Fibroblast of skin of back (primary cell): ENCODE measurements at regions not wholly inside any gene's neighbourhood (a gene's known extent, or its start where the extent isn't known, plus 50 kb on each side); places are given as distances from the start of the nearest gene placed in this dataset.

Experiments used
- DNase-seq: peaks from one replicate; pipeline ENCODE4 v3.0.0-alpha.2; 2013

GRCh38 chr18:27687351-27687979, 489.5 kb downstream of the CDH2 start:
- no peak for DNase-seq

GRCh38 chr18:27685807-27686412, 491.0 kb downstream of the CDH2 start:
- DNase-seq: peak; percentile 60

- no peak for DNase-seq
Measured at GRCh38 chr18:27685091-27685490, 491.8 kb downstream of the CDH2 start.

GRCh38 chr18:27674411-27674810, 489.3 kb upstream of the CHST9 start:
- DNase-seq: no peak

GRCh38 chr18:27673861-27674260, 488.8 kb upstream of the CHST9 start:
- no peak for DNase-seq

GRCh38 chr18:27668158-27668557, 483.1 kb upstream of the CHST9 start:
- DNase-seq: peak; percentile 81

- no peak for DNase-seq
Measured at GRCh38 chr18:27667064-27667463, 482.0 kb upstream of the CHST9 start.

GRCh38 chr18:27666016-27666415, 480.9 kb upstream of the CHST9 start:
- DNase-seq: peak; percentile 77

GRCh38 chr18:27665264-27665799, 480.2 kb upstream of the CHST9 start:
- DNase-seq: peak; percentile 67

GRCh38 chr18:27662949-27663348, 477.8 kb upstream of the CHST9 start:
- DNase-seq: no peak

- no peak for DNase-seq
Measured at GRCh38 chr18:27662537-27662936, 477.4 kb upstream of the CHST9 start.

- DNase-seq: no peak
Measured at GRCh38 chr18:27661320-27662018, 476.4 kb upstream of the CHST9 start.

GRCh38 chr18:27656905-27657304, 471.8 kb upstream of the CHST9 start:
- peak; percentile 9 for DNase-seq

- DNase-seq: peak; percentile 79
Measured at GRCh38 chr18:27656167-27656778, 471.2 kb upstream of the CHST9 start.

- no peak for DNase-seq
Measured at GRCh38 chr18:27653247-27653646, 468.1 kb upstream of the CHST9 start.

GRCh38 chr18:27652480-27653121, 467.5 kb upstream of the CHST9 start:
- peak; percentile 15 for DNase-seq

GRCh38 chr18:27649621-27650020, 464.5 kb upstream of the CHST9 start:
- no peak for DNase-seq

GRCh38 chr18:27645929-27646328, 460.8 kb upstream of the CHST9 start:
- peak; percentile 7 for DNase-seq

GRCh38 chr18:27636576-27637085, 451.5 kb upstream of the CHST9 start:
- no peak for DNase-seq

GRCh38 chr18:27632706-27633105, 447.6 kb upstream of the CHST9 start:
- DNase-seq: no peak

GRCh38 chr18:27627927-27628326, 442.8 kb upstream of the CHST9 start:
- no peak for DNase-seq

- DNase-seq: no peak
Measured at GRCh38 chr18:27621236-27621890, 436.3 kb upstream of the CHST9 start.
